Upper lobe of left lung (tissue), 4 donors: ENCODE measurements at regions not wholly inside any gene's neighbourhood (a gene's known extent, or its start where the extent isn't known, plus 50 kb on each side); places are given as distances from the start of the nearest gene placed in this dataset.

ENCODE experiments used
- CTCF ChIP-seq, 6 experiments: fragments of 450-650 bp in 4 of 6; fragments of 200-600 bp in 2 of 6; sonication (generic) in 2 of 6; IDR thresholded peaks; one replicate each; pipeline ENCODE4 v1.5.1; 2016 to 2019; ENCODE audit warnings: antibody characterized with exemption in 6 of 6
- POLR2A ChIP-seq, 4 donors: fragments of 450-650 bp; IDR thresholded peaks; one replicate each; pipeline ENCODE4 v1.5.1; 2016 to 2017; ENCODE audit warnings: antibody characterized with exemption in 4 of 4, mild to moderate bottlenecking in 2 of 4

- TF ChIP-seq POLR2A (IDR thresholded peaks at IDR 0.05) (no peak), CTCF (IDR thresholded peaks at IDR 0.05) (no peak)
Observed at GRCh38 chr11:70709596-70709995, 311.3 kb downstream of the CTTN start.
